ENCODE measurements at regions not wholly inside any gene's neighbourhood (a gene's known extent, or its start where the extent isn't known, plus 50 kb on each side); places are given as distances from the start of the nearest gene placed in this dataset.

- TF ChIP-seq, protein P1, sequence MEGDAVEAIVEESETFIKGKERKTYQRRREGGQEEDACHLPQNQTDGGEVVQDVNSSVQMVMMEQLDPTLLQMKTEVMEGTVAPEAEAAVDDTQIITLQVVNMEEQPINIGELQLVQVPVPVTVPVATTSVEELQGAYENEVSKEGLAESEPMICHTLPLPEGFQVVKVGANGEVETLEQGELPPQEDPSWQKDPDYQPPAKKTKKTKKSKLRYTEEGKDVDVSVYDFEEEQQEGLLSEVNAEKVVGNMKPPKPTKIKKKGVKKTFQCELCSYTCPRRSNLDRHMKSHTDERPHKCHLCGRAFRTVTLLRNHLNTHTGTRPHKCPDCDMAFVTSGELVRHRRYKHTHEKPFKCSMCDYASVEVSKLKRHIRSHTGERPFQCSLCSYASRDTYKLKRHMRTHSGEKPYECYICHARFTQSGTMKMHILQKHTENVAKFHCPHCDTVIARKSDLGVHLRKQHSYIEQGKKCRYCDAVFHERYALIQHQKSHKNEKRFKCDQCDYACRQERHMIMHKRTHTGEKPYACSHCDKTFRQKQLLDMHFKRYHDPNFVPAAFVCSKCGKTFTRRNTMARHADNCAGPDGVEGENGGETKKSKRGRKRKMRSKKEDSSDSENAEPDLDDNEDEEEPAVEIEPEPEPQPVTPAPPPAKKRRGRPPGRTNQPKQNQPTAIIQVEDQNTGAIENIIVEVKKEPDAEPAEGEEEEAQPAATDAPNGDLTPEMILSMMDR (IDR thresholded peaks at IDR 0.05 in 4 of 5, conservative IDR thresholded peaks at IDR 0.05 in 1 of 5), result no peak
- no peak for TF ChIP-seq POLR2A (IDR thresholded peaks at IDR 0.05)
Observed at GRCh38 chr7:85713171-85713570, 526.3 kb upstream of the SEMA3D start.
